ENCODE measurements at regions not wholly inside any gene's neighbourhood (a gene's known extent, or its start where the extent isn't known, plus 50 kb on each side); places are given as distances from the start of the nearest gene placed in this dataset.
"Not testable (repeated sequence)": the region's sequence is repeated elsewhere in the genome, so short reads cannot be mapped to it uniquely, and the experiment has no call there.

DNA sequence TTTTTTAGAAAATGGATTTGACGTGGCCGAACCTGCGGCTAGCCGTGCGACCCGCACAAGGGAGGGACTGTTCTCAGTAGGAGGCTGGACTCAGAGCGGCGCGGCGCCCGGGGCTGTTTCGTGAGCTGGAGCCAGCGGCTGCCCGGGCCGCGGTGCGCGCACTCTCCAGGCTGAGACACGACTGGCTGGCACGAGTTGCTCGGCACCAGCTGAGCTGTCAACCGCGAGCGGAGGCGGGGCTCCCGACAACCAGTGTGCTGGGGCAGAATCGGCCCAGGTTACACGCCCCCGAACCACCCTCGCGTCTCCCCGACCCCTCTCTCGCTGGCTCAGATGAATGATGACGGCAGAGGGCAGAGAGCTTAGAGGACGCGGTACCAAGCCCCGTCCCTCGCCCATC lies 182.3 kb upstream of the NBPF9 start:
- H3K9me3 Mint-ChIP-seq (ENCODE audit: low read depth); H3K36me3 Mint-ChIP-seq (ENCODE audit: low read depth); H3K27me3 Mint-ChIP-seq (ENCODE audit: low read depth); H3K4me1 Mint-ChIP-seq (ENCODE audit: low read depth): not testable (repeated sequence)
- Mint-ChIP-seq H3K27ac (ENCODE audit: unreplicated experiment) (peak overlapping the region; percentile 87), H3K4me3 (ENCODE audit: unreplicated experiment) (peak overlapping the region; percentile 81)
- DNase-seq (ENCODE audit: low spot score), result peak; percentile 36

DNA sequence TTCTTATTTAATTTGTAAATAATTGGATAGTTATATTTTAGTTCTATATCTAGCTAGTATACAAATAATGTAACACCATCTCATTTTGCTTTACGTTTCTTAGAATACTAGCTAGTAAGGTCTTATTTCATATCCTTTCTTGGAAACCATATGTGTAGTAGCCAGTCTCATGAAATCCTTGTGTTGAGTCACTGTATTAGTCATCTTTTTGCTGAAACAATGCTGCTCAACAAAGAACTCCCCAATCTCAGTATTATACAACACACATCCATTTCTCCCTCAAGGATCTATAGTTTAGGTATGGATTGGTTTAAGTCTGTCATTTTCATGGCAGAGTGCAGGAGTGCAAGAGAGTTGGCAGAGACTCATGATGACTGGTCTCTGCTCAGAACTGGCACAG lies 185.2 kb upstream of the NBPF9 start:
- H3K9me3 Mint-ChIP-seq (ENCODE audit: low read depth); H3K27ac Mint-ChIP-seq (ENCODE audit: unreplicated experiment); H3K36me3 Mint-ChIP-seq (ENCODE audit: low read depth); DNase-seq (ENCODE audit: low spot score); H3K4me3 Mint-ChIP-seq (ENCODE audit: unreplicated experiment); H3K4me1 Mint-ChIP-seq (ENCODE audit: low read depth); H3K27me3 Mint-ChIP-seq (ENCODE audit: low read depth): not testable (repeated sequence)

- H3K4me3 Mint-ChIP-seq (ENCODE audit: unreplicated experiment); H3K9me3 Mint-ChIP-seq (ENCODE audit: low read depth); H3K27ac Mint-ChIP-seq (ENCODE audit: unreplicated experiment); H3K27me3 Mint-ChIP-seq (ENCODE audit: low read depth); DNase-seq (ENCODE audit: low spot score); H3K36me3 Mint-ChIP-seq (ENCODE audit: low read depth); H3K4me1 Mint-ChIP-seq (ENCODE audit: low read depth): not testable (repeated sequence)
These were observed 174.2 kb upstream of the NBPF19 start for GRCh38 chr1:149300478-149301218.

DNA sequence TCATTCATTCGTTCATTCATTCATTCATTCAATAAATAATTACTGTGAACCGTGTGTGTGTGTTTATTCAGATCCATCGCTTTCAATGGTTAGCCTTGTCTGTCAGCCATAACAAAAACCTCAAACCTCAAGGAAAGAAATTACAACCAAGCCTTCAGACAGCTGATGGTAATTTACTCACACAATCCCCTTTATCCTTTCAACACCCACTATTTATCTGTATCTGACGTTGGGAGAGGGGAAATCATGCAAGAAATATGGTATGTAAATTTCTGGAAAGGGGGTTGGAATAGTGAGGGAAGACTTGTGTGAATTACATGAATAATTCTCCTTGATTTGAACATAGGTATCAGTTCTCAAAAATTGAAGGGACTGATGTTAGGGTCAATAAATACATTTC lies 173.6 kb upstream of the NBPF19 start:
- not testable (repeated sequence) for H3K27ac Mint-ChIP-seq (ENCODE audit: unreplicated experiment); H3K27me3 Mint-ChIP-seq (ENCODE audit: low read depth); H3K4me3 Mint-ChIP-seq (ENCODE audit: unreplicated experiment); H3K4me1 Mint-ChIP-seq (ENCODE audit: low read depth); H3K9me3 Mint-ChIP-seq (ENCODE audit: low read depth); DNase-seq (ENCODE audit: low spot score); H3K36me3 Mint-ChIP-seq (ENCODE audit: low read depth)

- not testable (repeated sequence) for H3K4me3 Mint-ChIP-seq (ENCODE audit: unreplicated experiment); H3K9me3 Mint-ChIP-seq (ENCODE audit: low read depth); H3K4me1 Mint-ChIP-seq (ENCODE audit: low read depth); H3K36me3 Mint-ChIP-seq (ENCODE audit: low read depth); H3K27ac Mint-ChIP-seq (ENCODE audit: unreplicated experiment); DNase-seq (ENCODE audit: low spot score); H3K27me3 Mint-ChIP-seq (ENCODE audit: low read depth)
These were observed 170.0 kb upstream of the NBPF19 start for GRCh38 chr1:149304796-149305195.

GRCh38 chr1:149307640-149308039 lies 167.2 kb upstream of the NBPF19 start:
- H3K27me3 Mint-ChIP-seq (ENCODE audit: low read depth); H3K27ac Mint-ChIP-seq (ENCODE audit: unreplicated experiment); H3K4me1 Mint-ChIP-seq (ENCODE audit: low read depth): not testable (repeated sequence)

GRCh38 chr1:149314921-149315320 lies 159.9 kb upstream of the NBPF19 start:
- H3K4me1 Mint-ChIP-seq (ENCODE audit: low read depth); H3K27me3 Mint-ChIP-seq (ENCODE audit: low read depth); DNase-seq (ENCODE audit: low spot score); H3K27ac Mint-ChIP-seq (ENCODE audit: unreplicated experiment); H3K4me3 Mint-ChIP-seq (ENCODE audit: unreplicated experiment); H3K36me3 Mint-ChIP-seq (ENCODE audit: low read depth); H3K9me3 Mint-ChIP-seq (ENCODE audit: low read depth): not testable (repeated sequence)

More at GRCh38 chr1:149307640-149308039, 167.2 kb upstream of the NBPF19 start:
- DNase-seq (ENCODE audit: low spot score); H3K36me3 Mint-ChIP-seq (ENCODE audit: low read depth); H3K4me3 Mint-ChIP-seq (ENCODE audit: unreplicated experiment); H3K9me3 Mint-ChIP-seq (ENCODE audit: low read depth): not testable (repeated sequence)

DNA sequence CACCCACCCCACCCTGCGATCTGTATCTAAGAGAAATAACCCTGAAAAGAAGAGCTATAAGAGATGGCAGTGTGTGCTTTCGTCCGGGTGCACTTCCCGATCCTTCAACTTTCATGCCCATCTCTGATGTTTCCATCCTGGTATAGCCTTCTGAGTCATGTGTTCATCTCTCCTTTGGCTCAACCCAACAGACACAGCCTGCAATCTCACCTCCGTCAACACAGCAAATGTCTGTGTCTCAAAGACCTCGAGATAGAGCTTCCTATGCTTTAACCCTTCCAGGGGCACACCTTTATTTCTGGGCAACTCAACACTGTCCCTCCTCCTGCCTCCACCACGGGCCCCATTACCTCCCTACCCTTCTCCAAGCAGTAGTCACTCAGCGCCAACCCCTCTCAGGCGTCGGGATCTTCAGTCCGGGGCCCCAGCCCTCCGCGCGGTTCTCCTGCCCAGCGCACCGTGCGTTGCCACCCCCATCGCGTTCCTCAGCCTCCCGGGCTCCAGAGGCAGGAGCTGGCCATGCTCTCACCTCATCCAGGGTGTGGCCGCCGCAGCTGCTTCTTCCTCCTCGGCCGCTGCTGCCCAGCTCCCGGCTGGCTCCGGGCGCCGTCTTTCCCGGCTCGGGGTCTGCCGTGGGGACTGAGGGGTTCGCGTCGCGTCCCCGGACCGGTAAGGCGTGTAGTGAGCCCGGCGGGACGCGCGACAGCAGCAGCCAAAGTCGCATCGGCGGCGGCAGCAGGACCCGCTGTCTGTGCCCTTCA lies 153.7 kb upstream of the NBPF19 start:
- not testable (repeated sequence) for H3K4me1 Mint-ChIP-seq (ENCODE audit: low read depth); H3K9me3 Mint-ChIP-seq (ENCODE audit: low read depth); H3K27me3 Mint-ChIP-seq (ENCODE audit: low read depth); H3K36me3 Mint-ChIP-seq (ENCODE audit: low read depth); H3K4me3 Mint-ChIP-seq (ENCODE audit: unreplicated experiment); H3K27ac Mint-ChIP-seq (ENCODE audit: unreplicated experiment); DNase-seq (ENCODE audit: low spot score)

GRCh38 chr1:149321732-149322016 lies 153.2 kb upstream of the NBPF19 start:
- H3K27me3 Mint-ChIP-seq (ENCODE audit: low read depth); H3K9me3 Mint-ChIP-seq (ENCODE audit: low read depth); DNase-seq (ENCODE audit: low spot score); H3K4me1 Mint-ChIP-seq (ENCODE audit: low read depth); H3K4me3 Mint-ChIP-seq (ENCODE audit: unreplicated experiment); H3K36me3 Mint-ChIP-seq (ENCODE audit: low read depth); H3K27ac Mint-ChIP-seq (ENCODE audit: unreplicated experiment): not testable (repeated sequence)

DNA sequence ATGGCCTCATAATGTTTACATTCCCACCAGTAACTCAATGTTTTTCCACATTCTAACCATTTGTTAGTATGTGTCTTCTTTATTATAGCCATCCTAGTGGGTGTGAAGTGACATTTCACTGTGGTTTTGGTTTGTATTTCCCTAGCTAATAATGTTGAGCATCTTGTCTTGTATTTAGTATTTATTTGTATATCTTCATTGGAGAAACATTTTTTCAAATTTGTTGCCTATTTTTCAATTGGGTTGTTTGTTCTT lies 144.8 kb upstream of the NBPF19 start:
- not testable (repeated sequence) for H3K9me3 Mint-ChIP-seq (ENCODE audit: low read depth); DNase-seq (ENCODE audit: low spot score); H3K27me3 Mint-ChIP-seq (ENCODE audit: low read depth); H3K36me3 Mint-ChIP-seq (ENCODE audit: low read depth); H3K4me3 Mint-ChIP-seq (ENCODE audit: unreplicated experiment); H3K4me1 Mint-ChIP-seq (ENCODE audit: low read depth); H3K27ac Mint-ChIP-seq (ENCODE audit: unreplicated experiment)

DNA sequence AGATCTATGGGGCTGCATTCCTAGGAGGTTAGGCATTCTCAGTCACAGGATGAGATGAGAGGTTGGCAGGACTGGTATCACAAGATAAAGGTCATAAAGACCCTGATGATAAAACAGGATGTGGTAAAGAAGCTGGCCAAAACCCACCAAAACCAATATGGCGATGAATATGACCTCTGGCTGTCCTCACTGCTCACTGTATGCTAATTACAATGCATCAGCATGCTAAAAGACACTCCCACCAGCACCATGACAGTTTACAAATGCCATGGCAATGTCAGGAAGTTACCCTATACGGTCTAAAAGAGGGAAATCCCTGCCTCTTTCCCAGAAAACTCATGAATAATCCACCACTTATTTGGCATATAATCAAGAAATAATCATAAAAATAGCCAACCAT lies 138.8 kb upstream of the NBPF19 start:
- H3K9me3 Mint-ChIP-seq (ENCODE audit: low read depth); H3K4me3 Mint-ChIP-seq (ENCODE audit: unreplicated experiment); H3K36me3 Mint-ChIP-seq (ENCODE audit: low read depth); H3K27ac Mint-ChIP-seq (ENCODE audit: unreplicated experiment); H3K27me3 Mint-ChIP-seq (ENCODE audit: low read depth); DNase-seq (ENCODE audit: low spot score); H3K4me1 Mint-ChIP-seq (ENCODE audit: low read depth): not testable (repeated sequence)

DNA sequence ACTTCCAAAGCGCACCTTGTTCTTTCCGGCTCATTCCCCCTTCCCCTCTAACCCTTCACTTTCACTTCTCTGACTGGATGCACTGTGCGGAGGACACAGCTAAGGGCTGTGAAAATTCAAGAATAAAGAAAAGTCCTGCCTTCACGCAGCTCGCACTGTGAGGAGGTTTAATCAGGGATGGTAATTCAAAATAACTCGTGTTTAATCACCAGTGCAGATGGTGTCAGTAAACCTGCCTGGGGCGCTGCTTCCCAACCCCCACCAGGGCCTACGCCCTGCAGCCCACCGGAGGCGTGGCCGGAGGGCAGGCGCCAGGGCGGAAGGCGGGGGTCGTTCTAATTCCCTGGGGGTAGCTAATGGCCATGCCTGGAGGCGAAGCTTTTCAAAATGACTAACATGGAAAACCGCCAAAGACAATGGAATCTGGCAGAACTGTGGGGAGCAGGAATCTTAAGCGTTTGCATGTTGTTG lies 136.6 kb upstream of the NBPF19 start:
- H3K4me1 Mint-ChIP-seq (ENCODE audit: low read depth); H3K9me3 Mint-ChIP-seq (ENCODE audit: low read depth); H3K36me3 Mint-ChIP-seq (ENCODE audit: low read depth); DNase-seq (ENCODE audit: low spot score); H3K4me3 Mint-ChIP-seq (ENCODE audit: unreplicated experiment); H3K27me3 Mint-ChIP-seq (ENCODE audit: low read depth); H3K27ac Mint-ChIP-seq (ENCODE audit: unreplicated experiment): not testable (repeated sequence)

DNA sequence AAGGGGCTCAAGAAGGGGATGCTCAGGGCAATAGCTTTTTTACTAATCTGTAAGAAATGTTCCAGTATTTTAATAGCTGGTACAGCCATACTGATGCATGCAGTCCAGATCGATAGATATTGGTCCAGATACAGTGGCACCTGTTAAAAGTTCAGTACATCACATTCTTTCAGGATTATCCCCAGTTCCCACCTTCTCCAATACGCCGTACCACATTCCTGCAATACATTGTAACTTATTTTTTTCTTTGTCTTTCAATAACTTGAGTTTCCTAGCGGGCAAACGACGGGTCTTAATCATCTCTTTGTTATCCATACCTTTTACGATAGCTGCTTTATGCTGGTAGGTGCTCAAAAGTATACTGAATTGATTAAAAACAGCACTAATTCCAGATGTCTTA lies 136.1 kb upstream of the NBPF19 start:
- not testable (repeated sequence) for H3K27ac Mint-ChIP-seq (ENCODE audit: unreplicated experiment); H3K36me3 Mint-ChIP-seq (ENCODE audit: low read depth); H3K27me3 Mint-ChIP-seq (ENCODE audit: low read depth); H3K4me1 Mint-ChIP-seq (ENCODE audit: low read depth); H3K4me3 Mint-ChIP-seq (ENCODE audit: unreplicated experiment); H3K9me3 Mint-ChIP-seq (ENCODE audit: low read depth); DNase-seq (ENCODE audit: low spot score)

Measured in chondrocyte (in vitro differentiated cells).